HG03439 (cell line): ENCODE measurements at regions not wholly inside any gene's neighbourhood (a gene's known extent, or its start where the extent isn't known, plus 50 kb on each side); places are given as distances from the start of the nearest gene placed in this dataset.

Experiments used
- ATAC-seq: cut with Tn5 transposase; IDR thresholded peaks from one replicate; pipeline ENCODE4 v1.9.1; 2021; ENCODE audit warnings: mild to moderate bottlenecking, moderate library complexity; ENCODE audit not compliant: unreplicated experiment

DNA sequence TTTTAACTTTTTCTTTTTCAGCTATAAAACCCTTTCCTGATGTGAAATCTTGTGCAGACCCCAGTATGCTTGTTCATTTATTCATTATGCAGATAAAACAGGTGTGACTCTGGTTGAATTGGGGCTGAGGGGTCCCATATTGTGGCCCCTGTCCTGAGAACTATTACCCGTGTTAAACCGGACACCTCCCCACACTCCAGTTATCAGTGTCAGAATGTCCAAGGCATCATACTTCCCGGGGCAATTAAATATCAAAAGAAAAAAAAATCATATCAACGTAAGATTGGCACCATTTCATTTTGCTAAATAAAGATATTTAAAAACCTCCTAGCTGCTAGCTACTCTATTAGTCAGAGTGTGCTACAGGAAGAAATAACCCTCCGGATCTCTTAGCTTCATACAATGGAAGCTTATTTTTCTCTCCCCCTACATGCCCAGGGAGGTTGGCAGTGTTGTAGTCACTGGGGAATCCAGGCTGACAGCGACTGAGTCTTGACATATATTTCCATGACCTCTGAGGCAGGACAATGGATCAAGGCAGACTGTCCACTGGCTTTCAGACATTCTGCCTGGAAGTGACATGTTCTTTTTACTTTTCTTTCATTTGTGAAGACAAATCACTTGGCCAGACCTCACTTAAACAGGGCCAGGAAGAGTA, 170.0 kb downstream of the SEC61B start:
- ATAC-seq: no peak

DNA sequence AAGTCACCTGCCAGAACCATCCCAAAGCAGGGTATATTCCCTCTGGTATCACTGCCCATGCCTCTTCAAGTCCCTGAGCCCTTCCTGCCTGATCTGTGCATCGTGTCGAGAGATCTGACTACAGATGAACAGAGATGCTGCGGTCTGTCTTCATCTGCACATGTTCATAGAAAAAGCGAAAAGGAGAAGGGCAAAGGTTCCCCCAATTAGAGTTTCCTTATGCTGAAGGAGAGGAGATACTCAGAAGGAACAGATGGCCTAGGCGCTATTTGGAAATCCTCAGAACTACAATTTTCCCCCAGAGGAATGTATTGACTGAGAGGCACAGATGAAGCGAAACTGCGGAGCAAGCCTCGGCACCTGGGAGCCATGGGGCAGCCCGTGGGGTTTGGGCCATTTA, 170.9 kb downstream of the SEC61B start:
- no peak for ATAC-seq

DNA sequence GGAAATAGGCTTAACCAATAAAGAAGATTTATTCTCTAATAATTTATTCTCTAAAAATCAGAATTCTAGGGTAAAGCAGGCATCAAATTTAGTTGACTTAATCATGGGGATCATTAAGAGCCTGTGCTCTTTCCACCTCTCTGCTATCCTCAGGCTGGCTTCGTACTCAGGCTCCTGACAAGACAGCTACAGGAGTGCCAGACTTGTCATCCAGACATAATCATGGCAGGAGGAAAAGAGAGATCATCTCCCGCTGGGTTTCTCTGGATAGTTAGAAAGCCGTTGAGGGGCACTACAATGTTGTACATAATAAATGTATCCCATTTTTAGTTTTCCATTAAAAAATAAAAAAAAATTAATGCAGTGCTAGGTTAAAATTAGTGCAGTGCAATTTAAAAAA, 171.9 kb downstream of the SEC61B start:
- no peak for ATAC-seq

DNA sequence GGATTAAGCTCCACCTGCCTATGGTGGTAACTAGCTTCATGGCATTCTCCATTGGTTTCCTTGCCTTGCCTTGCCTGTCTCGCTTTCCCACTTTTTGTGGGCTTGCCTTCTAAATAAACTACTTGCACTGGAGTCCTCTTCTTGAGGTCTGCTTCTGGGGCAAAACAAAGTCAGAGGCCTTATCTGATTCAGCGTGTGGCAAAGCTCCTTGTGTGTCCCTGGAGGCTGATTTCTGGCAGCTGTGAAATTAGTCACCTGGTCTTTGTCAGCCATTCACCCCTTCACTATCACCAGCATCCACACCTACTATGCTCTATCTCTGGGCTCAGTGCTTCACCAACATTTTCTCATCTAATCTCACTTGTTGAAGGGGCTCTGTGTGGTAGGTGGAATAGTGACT, 176.2 kb downstream of the SEC61B start:
- no peak for ATAC-seq

DNA sequence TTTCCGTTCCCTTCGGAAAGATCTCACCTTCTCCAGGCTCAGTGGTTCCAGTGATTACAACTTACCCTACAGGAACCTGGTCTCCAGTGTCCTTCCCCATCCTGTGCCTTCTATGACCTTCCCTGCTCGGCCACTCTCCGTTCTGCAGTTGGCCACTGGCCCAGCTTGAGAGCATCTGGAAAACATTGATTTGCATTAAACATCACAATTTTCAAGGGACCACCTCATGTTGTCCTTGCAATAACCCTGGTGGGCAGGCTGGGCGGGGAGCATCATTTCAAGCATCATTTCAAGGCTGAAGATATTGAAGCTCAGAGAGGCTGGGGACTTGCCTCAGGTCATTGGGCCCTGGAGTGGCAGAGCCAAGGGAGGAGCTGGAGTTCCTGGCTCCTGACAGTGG, 177.4 kb downstream of the SEC61B start:
- ATAC-seq: no peak

DNA sequence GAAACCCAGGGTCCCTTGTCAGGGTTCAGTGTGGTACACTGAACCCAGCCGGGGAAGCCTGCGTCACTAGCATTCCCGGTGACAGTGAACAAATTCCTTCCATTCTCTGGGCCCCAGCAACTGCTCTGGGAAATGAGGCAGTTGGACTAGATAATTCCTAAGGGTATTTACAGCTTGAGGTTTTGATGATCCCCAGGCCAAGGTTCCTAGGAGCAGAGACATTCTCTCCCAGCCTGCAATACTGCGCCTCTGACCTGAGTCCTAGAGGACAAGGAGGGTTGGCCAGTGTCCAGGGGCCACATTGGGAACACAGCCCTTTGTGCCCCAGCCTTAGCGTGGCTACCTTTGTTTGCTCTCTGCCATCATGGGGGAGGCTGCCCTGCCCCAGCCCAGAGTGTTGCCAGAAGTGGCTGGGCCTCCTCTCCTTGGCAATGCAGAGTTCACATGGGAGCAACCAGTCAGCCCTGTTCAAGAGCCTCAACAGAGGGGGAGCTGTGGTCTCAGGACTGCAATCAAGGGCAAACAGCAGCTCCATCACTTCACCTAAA, 178.2 kb downstream of the SEC61B start:
- ATAC-seq: no peak

DNA sequence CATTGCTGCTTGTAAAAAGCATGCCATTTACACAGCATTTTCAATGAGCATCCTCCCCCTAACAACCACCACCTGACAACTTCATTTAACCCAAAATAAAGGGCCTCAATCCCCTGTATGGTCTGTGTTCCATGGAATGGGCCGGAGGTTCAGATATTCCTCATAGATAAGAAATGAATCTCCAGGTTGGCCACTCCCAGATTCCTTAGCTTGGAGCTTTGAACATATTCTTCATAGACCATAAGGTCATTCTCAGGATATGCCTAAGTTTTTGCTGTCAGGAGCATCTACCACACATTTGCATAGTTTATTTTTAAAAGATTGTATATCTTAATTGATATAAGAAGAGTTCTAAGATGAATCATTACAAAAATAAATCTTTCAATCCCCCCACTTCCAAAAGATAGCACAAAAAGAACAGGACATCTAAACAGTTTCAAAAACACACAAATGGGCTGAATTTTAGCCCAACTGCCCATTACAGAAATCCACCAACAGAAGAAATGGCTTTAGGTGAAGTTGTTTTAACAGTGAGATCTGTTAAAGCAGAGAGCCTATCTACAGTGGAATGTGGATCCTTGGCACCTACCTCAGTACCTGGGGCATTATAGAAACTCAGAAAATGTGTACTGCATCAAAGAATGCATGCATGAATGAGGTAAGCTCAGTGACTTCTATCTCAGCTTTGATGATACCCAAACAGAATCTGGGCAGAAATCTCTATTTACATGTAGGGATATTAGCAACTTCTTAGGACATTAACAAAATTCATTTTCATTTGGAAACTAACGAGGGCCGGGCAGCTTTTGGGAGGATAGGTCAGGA, 179.8 kb downstream of the SEC61B start:
- no peak for ATAC-seq

DNA sequence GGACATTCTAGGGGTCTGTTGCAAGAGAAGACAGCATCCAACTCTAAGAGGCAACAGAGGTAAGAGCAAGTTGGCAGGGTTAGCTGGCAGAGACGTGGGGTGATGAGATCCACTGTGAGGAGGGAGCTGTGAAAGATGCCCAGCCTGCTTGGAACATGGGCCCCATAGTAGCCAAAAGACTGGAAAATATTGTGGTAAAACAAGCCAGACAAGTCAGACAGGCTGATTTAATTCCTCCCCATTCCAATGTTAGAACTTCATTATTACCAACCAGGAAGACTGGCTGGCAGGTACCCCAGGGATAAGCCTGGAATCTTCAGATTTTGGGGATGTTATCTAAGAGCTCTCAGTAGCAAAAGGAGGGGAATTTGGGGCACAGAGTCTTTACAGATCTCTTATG, 181.3 kb downstream of the SEC61B start:
- ATAC-seq: no peak

DNA sequence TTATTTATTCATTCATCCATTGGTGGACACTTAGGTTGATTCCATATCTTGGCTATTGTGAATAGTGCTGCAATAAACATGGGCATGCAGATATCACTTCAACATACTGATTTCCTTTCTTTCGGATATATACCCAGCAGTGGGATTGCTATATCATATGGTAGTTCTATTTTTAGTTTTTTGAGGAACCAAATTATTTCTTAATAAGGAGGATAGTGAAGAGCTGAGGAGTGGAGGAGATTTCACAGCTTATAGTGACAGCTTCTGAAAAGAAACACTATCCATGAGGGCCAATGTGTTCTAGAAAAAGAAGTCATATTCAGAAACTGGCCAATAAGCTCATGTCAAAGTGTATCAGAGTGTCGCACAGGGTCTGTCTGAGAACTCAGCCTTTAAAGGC, 183.3 kb downstream of the SEC61B start:
- no peak for ATAC-seq

DNA sequence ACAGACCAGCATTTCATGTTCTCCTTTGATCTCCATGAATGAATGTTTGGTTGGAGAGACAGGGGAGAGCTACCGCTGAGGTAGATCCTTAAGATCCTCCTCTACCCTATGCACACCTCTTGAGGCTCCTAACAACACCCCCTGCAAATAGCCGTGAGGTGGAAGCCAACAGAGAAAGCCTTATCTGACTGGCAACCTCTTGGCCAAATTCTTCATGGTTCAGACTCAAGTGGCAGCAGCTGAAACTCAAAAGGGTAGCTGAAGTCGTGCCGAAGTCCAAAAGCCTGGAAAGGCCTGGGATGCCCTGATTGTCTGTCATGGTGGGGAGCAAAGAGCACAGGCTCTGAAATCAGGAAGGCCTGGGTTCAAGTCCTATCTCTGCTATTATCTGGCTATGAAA, 184.9 kb downstream of the SEC61B start:
- no peak for ATAC-seq

DNA sequence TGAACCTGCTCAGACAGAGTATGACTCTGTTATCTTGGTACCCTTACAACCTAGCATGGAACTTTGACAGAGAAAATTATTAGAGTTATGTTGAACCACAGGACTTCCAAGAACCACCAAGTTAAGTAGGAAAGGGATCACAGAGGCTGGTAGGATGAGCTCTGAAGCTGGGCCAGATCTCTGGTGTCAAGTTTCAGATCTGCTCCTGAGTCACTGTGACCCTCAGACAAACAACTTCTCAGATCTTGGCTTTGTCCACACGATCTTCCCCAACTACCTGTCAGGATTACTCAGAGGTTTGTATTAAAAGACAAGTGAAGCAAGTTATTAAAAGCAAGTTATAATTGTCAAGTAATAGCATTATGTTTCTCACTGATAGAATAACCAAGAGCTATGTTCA, 189.0 kb downstream of the SEC61B start:
- ATAC-seq: no peak

DNA sequence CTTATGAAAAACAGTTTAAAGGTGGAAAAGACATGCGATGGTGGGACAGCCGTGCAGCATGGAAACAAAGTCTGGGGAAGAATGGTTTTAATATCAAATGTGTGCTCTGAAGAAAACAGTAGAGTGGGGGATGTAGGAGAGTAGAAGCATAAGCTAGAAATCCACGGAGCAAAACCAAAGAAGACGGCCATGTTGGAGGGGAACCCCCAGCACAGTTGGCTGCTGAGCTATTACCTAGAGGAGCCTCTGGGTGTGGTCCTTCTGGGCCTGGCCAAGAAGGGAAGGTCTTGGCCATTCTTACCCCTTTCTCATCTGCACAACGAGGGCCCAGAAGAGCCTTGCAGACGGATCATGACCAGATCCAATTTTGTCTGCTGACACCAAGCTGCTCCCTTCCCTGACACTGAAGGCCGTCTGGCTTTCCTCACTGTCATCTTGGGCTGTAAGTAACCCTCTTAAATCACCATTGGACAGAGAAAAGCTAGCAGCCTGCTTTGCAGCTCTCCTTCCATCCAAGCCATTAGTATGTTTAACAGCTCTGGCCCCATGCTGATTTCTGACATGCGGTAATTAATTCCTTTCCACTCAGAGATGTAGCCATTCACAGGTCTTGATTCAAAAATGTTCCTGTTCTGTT, 189.5 kb downstream of the SEC61B start:
- ATAC-seq: no peak

DNA sequence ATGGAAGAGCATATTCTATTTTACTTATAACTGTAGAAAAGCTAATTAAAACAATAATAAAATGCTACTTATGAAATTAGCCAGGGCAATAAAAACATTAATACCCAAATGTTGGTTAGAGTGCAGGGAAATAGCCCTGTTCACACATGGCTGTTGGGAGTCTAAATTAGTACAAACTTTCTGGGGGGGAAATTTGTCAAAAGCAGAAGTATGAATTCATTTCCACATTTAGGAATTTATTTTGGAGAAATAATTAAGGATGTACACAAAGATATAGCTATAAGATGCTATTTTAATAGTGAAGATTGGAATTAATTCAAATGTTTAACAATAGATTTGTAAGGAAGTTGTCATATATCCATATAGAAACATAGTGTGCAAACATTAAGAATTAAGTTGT, 190.5 kb downstream of the SEC61B start:
- ATAC-seq: no peak

DNA sequence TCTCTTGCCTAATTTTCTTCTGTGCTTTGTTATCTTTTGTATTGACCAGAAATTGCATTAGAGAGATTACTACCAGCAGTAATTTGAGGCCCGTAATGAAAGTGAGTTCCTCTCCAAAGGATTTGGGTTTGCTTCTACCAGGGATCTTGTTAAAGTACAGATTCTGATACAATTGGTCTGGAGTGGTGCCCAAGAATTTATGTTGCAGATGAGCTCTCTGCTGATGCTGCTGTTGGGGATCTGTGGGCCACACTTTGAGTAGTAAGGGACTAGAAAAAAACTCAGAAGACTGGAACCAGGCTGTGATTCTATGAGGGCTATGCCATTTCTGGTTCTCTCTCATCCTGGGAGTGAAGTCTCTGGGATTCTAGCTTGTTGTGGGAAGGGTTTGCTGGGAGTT, 192.2 kb downstream of the SEC61B start:
- ATAC-seq: no peak

DNA sequence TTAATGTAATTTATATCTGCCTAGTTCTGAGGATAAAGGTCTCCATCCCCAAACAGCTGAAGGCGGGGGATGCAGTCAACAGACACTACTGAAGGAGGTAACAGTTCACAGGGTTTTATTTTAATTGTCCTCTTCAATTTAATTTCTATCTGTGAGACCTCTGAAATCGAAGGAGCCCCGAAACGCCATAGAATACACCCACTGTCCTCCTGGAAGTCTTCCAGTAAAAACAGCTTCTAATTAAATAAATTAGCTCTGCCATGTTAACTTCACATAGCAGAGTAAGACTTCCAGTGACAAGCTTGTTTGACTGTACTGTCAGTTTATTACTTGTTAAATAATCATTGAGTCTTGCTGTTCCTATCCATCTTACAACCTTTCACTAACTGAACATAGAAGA, 193.5 kb downstream of the SEC61B start:
- no peak for ATAC-seq

DNA sequence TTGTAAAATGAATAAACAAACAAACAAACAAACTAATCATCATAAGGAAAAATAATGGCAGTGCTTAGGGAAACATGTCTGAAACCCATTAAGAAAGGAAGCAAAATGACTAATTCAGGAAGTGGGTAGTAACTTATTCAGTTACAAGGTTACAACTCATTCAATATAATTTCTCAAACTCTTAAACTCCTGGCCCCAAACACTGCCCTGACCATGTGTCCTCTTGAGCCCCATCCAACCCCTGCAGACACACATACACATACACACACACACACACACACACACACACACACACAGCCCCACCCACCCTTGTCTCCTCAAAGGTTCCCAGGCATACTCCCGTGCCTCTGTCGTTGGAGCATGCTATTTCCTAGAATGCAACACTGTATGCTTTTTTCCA, 193.9 kb downstream of the SEC61B start:
- no peak for ATAC-seq

DNA sequence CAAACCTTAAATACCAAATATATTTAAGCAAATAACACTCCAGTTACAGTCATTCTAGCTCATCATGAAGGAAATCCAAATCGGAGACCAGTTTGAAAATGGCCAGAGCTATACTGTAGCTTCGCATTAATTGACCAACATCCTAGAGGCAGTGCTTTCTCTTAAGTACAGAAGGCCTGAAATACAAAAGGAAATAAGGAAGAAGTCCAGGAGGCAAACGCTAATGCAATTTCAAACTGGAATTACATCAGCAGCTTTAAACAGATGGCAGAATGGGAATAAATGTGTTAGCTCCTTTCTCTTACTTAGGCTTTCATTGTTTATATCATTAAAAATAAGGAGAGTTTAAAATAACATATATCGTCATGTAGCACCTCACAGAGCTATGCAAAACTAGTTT, 197.0 kb downstream of the SEC61B start:
- no peak for ATAC-seq

DNA sequence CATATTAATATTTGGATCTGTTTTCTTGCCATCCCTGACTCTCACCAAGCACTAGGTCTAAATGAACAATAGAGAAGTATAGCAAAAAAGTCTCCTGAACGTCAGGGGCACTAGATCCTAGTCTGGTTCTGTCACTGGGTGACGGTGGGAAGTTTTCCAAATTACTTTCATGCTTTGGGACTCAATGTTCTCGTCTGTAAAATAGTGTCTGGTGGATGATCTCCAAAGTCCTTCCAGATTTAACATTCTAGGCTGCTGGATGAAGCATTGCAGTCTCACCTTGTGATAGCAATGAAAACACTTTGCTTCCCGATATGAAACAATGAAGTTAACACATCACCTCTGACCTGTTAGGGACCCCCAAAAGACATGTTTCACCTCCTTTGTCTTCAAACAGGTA, 199.3 kb downstream of the SEC61B start:
- no peak for ATAC-seq

DNA sequence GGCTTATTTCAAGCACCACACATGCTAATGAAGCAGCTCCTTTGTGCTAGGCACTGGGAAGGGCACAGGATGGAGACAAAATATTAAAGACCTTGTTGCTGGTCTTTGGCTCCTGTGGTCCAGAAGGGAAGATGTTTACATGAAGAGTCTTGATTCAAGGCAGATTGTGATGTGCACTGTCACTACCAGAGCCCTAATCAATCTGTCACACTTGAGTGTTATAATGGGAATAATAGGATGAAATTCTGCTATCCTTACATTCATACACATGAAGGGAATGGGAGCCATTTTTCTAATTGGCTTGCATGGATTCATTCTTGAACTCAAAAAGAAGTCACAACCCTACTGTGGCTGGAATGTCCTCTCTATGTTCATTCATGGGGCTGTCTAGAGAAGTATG, 203.0 kb downstream of the SEC61B start:
- ATAC-seq: no peak

DNA sequence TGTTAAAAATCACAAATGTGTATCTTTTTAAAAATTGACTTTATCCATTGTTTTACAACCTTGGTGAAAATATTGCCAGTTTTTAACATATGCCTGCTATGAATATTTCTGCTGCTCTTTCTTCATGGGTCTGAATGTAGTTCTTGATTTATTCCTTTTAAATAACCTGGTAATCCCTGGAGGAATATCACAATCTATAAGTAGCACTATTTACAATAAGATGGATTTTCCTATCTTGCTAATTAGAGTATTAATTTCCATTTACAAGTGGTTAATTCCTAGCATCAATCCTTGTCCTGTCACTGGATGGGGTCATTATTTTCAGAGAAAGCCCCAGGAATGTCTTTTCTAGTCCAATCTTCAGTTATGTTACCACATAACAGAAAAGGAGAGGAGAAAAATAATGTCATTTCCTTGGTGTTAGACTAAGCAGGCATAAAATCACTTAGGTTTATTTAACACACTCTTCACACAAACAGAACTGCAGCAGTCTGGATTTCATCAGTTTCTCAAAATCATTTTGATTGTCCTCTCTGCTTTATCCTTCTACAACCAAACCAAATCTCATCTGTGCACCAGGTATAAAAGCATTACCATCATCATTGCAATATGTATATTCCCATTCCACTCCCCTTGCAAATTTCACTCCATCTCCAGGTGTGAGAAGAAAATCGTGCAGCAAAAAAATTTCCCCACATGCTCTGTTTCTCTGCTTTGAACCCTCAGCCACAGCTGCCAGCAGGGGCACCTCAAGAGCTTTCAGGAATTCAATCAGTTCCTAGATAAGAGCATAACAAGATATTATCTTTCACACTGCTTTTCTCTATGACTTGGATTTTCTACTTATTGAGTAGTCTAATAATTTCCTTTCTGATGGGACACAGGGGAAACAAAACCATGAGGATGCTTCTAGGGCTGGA, 204.1 kb downstream of the SEC61B start:
- no peak for ATAC-seq

DNA sequence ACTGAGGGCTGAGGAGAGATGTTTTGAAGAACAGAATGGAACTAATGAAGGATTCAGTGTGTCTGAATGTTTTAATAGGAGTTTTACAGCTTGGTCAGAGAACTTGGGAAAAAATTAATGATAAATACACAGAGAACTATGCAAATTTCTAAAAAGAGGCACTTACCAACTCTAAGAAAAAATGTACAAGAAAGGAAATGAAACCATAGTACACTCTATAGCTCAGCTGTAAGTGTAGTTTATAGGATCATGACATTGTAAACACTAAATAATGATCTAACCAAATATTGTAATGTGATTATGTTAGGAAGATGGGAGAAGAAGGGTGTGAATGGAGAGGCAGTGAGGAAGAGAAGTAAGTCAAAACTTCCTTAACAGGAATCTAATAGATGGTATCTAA, 205.2 kb downstream of the SEC61B start:
- no peak for ATAC-seq
